SJSA1 (cell line): ENCODE measurements at regions not wholly inside any gene's neighbourhood (a gene's known extent, or its start where the extent isn't known, plus 50 kb on each side); places are given as distances from the start of the nearest gene placed in this dataset.
"Not testable (repeated sequence)": the region's sequence is repeated elsewhere in the genome, so short reads cannot be mapped to it uniquely, and the experiment has no call there.

ENCODE experiments used
- DNase-seq, 2 experiments: peaks; one replicate each; pipeline ENCODE4 v3.0.0-alpha.2; 2015 to 2020; ENCODE audit warnings: low spot score in 2 of 2, low read depth in 1 of 2
- H3K27ac ChIP-seq: fragments of 250-450 bp; sonication (Bioruptor Pico); 2 replicates; pipeline ENCODE4 v1.5.1; 2020; ENCODE audit warnings: mild to moderate bottlenecking, moderate library complexity
- H3K27me3 ChIP-seq: fragments of 250-450 bp; sonication (Bioruptor Pico); replicated peaks from 2 replicates; pipeline ENCODE4 v1.5.1; 2020; ENCODE audit warnings: mild to moderate bottlenecking, moderate library complexity
- H3K36me3 ChIP-seq: fragments of 250-450 bp; sonication (Bioruptor Pico); 2 replicates; pipeline ENCODE4 v1.5.1; 2020; ENCODE audit warnings: mild to moderate bottlenecking
- H3K4me1 ChIP-seq: fragments of 250-450 bp; sonication (Bioruptor Pico); replicated peaks from 2 replicates; pipeline ENCODE4 v1.6.1; 2021; ENCODE audit warnings: mild to moderate bottlenecking
- H3K4me3 ChIP-seq: fragments of 250-450 bp; sonication (Bioruptor Pico); 2 replicates; pipeline ENCODE4 v1.5.1; 2020; ENCODE audit warnings: mild to moderate bottlenecking
- H3K9me3 ChIP-seq: fragments of 250-450 bp; sonication (Bioruptor Pico); replicated peaks from 2 replicates; pipeline ENCODE4 v1.5.1; 2020; ENCODE audit warnings: mild to moderate bottlenecking

GRCh38 chr14:51576879-51577278 is 74.8 kb upstream of the FRMD6 start:
- Histone ChIP-seq H3K9me3 (no peaks in the 10 kb centered on the region; the same call in 1 of the 2 replicates), H3K27ac (no peak overlapping the region), H3K36me3 (peaks cover 4% of the 10 kb centered on the region), H3K27me3 (no peaks in the 10 kb centered on the region), H3K4me3 (no peak overlapping the region), H3K4me1 (peaks cover 11% of the 10 kb centered on the region)
- DNase-seq, result no peak

GRCh38 chr14:51578853-51579252 is 72.9 kb upstream of the FRMD6 start:
- Histone ChIP-seq H3K9me3 (no peaks in the 10 kb centered on the region; the same call in 1 of the 2 replicates), H3K27me3 (no peaks in the 10 kb centered on the region), H3K36me3 (no peaks in the 10 kb centered on the region; the same call in 1 of the 2 replicates), H3K4me3 (no peak overlapping the region), H3K4me1 (peaks cover 16% of the 10 kb centered on the region), H3K27ac (no peak overlapping the region)
- DNase-seq, result no peak

- no peaks in the 10 kb centered on the region for H3K27me3 ChIP-seq
- H3K4me1 ChIP-seq, result peaks cover 16% of the 10 kb centered on the region
- DNase-seq, result peak in 1 of 2 experiments; percentile 78
- H3K9me3 ChIP-seq, result no peaks in the 10 kb centered on the region; the same call in 1 of the 2 replicates
- H3K36me3 ChIP-seq, result no peaks in the 10 kb centered on the region
- peak overlapping the region; percentile 25 for H3K27ac ChIP-seq
- no peak overlapping the region for H3K4me3 ChIP-seq
Measured at GRCh38 chr14:51581017-51581881, 70.5 kb upstream of the FRMD6 start.

- no peak for DNase-seq
- H3K27ac ChIP-seq, result no peak overlapping the region
- no peak overlapping the region for H3K4me3 ChIP-seq
Measured at GRCh38 chr14:51582437-51582836, 69.3 kb upstream of the FRMD6 start.

GRCh38 chr14:51585055-51585454 is 66.7 kb upstream of the FRMD6 start:
- DNase-seq, result no peak
- Histone ChIP-seq H3K27me3 (no peaks in the 10 kb centered on the region), H3K4me1 (peaks cover 16% of the 10 kb centered on the region), H3K27ac (no peak overlapping the region), H3K9me3 (no peaks in the 10 kb centered on the region; the same call in 1 of the 2 replicates), H3K36me3 (no peaks in the 10 kb centered on the region; the same call in 1 of the 2 replicates), H3K4me3 (no peak overlapping the region)

More at GRCh38 chr14:51582437-51582836, 69.3 kb upstream of the FRMD6 start:
- H3K36me3 ChIP-seq, result no peaks in the 10 kb centered on the region
- H3K4me1 ChIP-seq, result peaks cover 16% of the 10 kb centered on the region
- no peaks in the 10 kb centered on the region; the same call in 1 of the 2 replicates for H3K9me3 ChIP-seq
- H3K27me3 ChIP-seq, result no peaks in the 10 kb centered on the region

- H3K9me3 ChIP-seq, result no peaks in the 10 kb centered on the region
- no peaks in the 10 kb centered on the region; the same call in 1 of the 2 replicates for H3K36me3 ChIP-seq
- H3K4me1 ChIP-seq, result peaks cover 21% of the 10 kb centered on the region
- no peak overlapping the region for H3K4me3 ChIP-seq
- DNase-seq, result no peak
- H3K27me3 ChIP-seq, result no peaks in the 10 kb centered on the region
- no peak overlapping the region for H3K27ac ChIP-seq
Measured at GRCh38 chr14:51592836-51593235, 58.9 kb upstream of the FRMD6 start.

GRCh38 chr14:51593397-51593796 is 58.3 kb upstream of the FRMD6 start:
- DNase-seq, result no peak
- H3K4me1 ChIP-seq, result peaks cover 26% of the 10 kb centered on the region
- no peak overlapping the region for H3K27ac ChIP-seq
- no peaks in the 10 kb centered on the region for H3K9me3 ChIP-seq
- no peak overlapping the region for H3K4me3 ChIP-seq
- no peaks in the 10 kb centered on the region for H3K27me3 ChIP-seq
- no peaks in the 10 kb centered on the region; the same call in 1 of the 2 replicates for H3K36me3 ChIP-seq

GRCh38 chr14:51595881-51596455 is 55.7 kb upstream of the FRMD6 start:
- no peak for DNase-seq
- no peak overlapping the region for H3K4me3 ChIP-seq
- H3K27me3 ChIP-seq, result no peaks in the 10 kb centered on the region
- H3K9me3 ChIP-seq, result no peaks in the 10 kb centered on the region
- H3K27ac ChIP-seq, result 0 out of 2 replicates have a peak overlapping the region, but pooled peaks have one; percentile 10
- peaks cover 43% of the 10 kb centered on the region for H3K4me1 ChIP-seq
- no peaks in the 10 kb centered on the region for H3K36me3 ChIP-seq

- Histone ChIP-seq H3K4me1 (peaks cover 43% of the 10 kb centered on the region), H3K9me3 (no peaks in the 10 kb centered on the region), H3K36me3 (no peaks in the 10 kb centered on the region), H3K27ac (peak overlapping the region; percentile 68), H3K27me3 (no peaks in the 10 kb centered on the region), H3K4me3 (no peak overlapping the region)
- DNase-seq, result no peak
Measured at GRCh38 chr14:51596488-51597117, 55.1 kb upstream of the FRMD6 start.

GRCh38 chr14:51597261-51598001 is 54.3 kb upstream of the FRMD6 start:
- Histone ChIP-seq H3K36me3 (no peaks in the 10 kb centered on the region), H3K27me3 (no peaks in the 10 kb centered on the region), H3K4me3 (no peak overlapping the region), H3K9me3 (no peaks in the 10 kb centered on the region), H3K27ac (peak overlapping the region; percentile 68), H3K4me1 (peaks cover 43% of the 10 kb centered on the region)
- peak; percentile 73 to 76 for DNase-seq

- Histone ChIP-seq H3K27ac (peak overlapping the region; percentile 68), H3K4me1 (peaks cover 47% of the 10 kb centered on the region)
- not testable (repeated sequence) for H3K36me3 ChIP-seq, H3K4me3 ChIP-seq, H3K9me3 ChIP-seq, H3K27me3 ChIP-seq
- peak in 1 of 2 experiments; percentile 59 for DNase-seq
Measured at GRCh38 chr14:51598924-51599600, 52.6 kb upstream of the FRMD6 start.

- Histone ChIP-seq H3K27ac (no peak overlapping the region), H3K9me3 (no peaks in the 10 kb centered on the region), H3K27me3 (no peaks in the 10 kb centered on the region), H3K4me1 (peaks cover 51% of the 10 kb centered on the region), H3K36me3 (no peaks in the 10 kb centered on the region), H3K4me3 (no peak overlapping the region)
- no peak for DNase-seq
Measured at GRCh38 chr14:51600658-51601057, 51.1 kb upstream of the FRMD6 start.
